CD4-positive, alpha-beta T cell (primary cell): ENCODE measurements at regions not wholly inside any gene's neighbourhood (a gene's known extent, or its start where the extent isn't known, plus 50 kb on each side); places are given as distances from the start of the nearest gene placed in this dataset.

Experiments
- ATAC-seq: fragments of 200-7000 bp; cut with Tn5 transposase; one replicate; pipeline ENCODE4 v1.10.0; 2022; ENCODE audit warnings: mild to moderate bottlenecking; ENCODE audit not compliant: poor library complexity
- CTCF ChIA-PET: fragments of 350-600 bp; sonication (Branson Sonifier 250); formaldehyde crosslinking; loops from one replicate; lab custom pipeline; 2021; ENCODE audit warnings: antibody characterized with exemption, inconsistent platforms; lab: Charles Lee
- POLR2A ChIA-PET: fragments of 350-600 bp; sonication (Branson Sonifier 250); formaldehyde crosslinking; loops from one replicate; lab custom pipeline; 2021; ENCODE audit warnings: antibody characterized with exemption, inconsistent platforms; lab: Charles Lee
- DNase-seq, 14 experiments: peaks; one replicate each; pipeline ENCODE4 v3.0.0-alpha.2; 2013 to 2020; ENCODE audit warnings: mixed read lengths in 2 of 14
- H3K27ac ChIP-seq, 2 donors: one replicate each; pipeline versions ENCODE4 v1.5.1 to v1.7.0; 2013; ENCODE audit warnings: low read length in 2 of 2, low read depth in 1 of 2, mild to moderate bottlenecking in 1 of 2
- H3K27me3 ChIP-seq, 2 experiments: 1 replicate in 1 of 2; 2 replicates in 1 of 2; pipeline versions ENCODE4 v1.6.1 to v1.7.0; 2013; ENCODE audit warnings: low read length in 2 of 2, control low read depth in 1 of 2, mild to moderate bottlenecking in 1 of 2, moderate library complexity in 1 of 2; ENCODE audit not compliant: insufficient read depth in 2 of 2, control insufficient read depth in 1 of 2
- H3K36me3 ChIP-seq: one replicate; pipeline ENCODE4 v1.6.1; 2013; ENCODE audit warnings: low read length, control low read depth; ENCODE audit not compliant: insufficient read depth
- H3K4me1 ChIP-seq: one replicate; pipeline ENCODE4 v1.6.1; 2013; ENCODE audit warnings: low read length, control low read depth; ENCODE audit not compliant: insufficient read depth
- H3K4me3 ChIP-seq: one replicate; pipeline ENCODE4 v1.5.1; 2013; ENCODE audit warnings: mild to moderate bottlenecking, low read length, moderate library complexity
- H3K9me3 ChIP-seq, 2 experiments: 1 replicate in 1 of 2; 2 replicates in 1 of 2; pipeline versions ENCODE4 v1.6.1 to v1.7.0; 2013; ENCODE audit warnings: low read length in 2 of 2, mild to moderate bottlenecking in 2 of 2, control low read depth in 1 of 2, moderate library complexity in 1 of 2; ENCODE audit not compliant: control insufficient read depth in 1 of 2, insufficient read depth in 1 of 2
- H3K27ac Mint-ChIP-seq: one replicate; pipeline ENCODE4 v1.8.0; 2020; ENCODE audit warnings: mixed read lengths
- H3K27me3 Mint-ChIP-seq: one replicate; pipeline ENCODE4 v1.8.0; 2021; ENCODE audit warnings: mixed read lengths
- H3K36me3 Mint-ChIP-seq: one replicate; pipeline ENCODE4 v1.8.0; 2021; ENCODE audit warnings: low read depth, mixed read lengths
- H3K4me1 Mint-ChIP-seq: one replicate; pipeline ENCODE4 v1.8.0; 2021; ENCODE audit warnings: low read depth, mixed read lengths
- H3K4me3 Mint-ChIP-seq: one replicate; pipeline ENCODE4 v1.8.0; 2020; ENCODE audit warnings: mild to moderate bottlenecking, mixed read lengths
- H3K9me3 Mint-ChIP-seq: one replicate; pipeline ENCODE4 v1.8.0; 2020; ENCODE audit warnings: mixed read lengths
- CTCF ChIP-seq: fragments of 200-600 bp; IDR thresholded peaks from one replicate; pipeline ENCODE4 v1.8.0; 2022; ENCODE audit warnings: antibody characterized with exemption, mild to moderate bottlenecking
- intact Hi-C, 2 experiments: fragments of 100-400 bp; cut with DNase I in 1 of 2; cut with micrococcal nuclease in 1 of 2; formaldehyde crosslinking; loops; one replicate each; pipeline versions ENCODE4 v1.15.1 to v1.9.0; 2023 to 2025; cut with DNase I, micrococcal nuclease

DNA sequence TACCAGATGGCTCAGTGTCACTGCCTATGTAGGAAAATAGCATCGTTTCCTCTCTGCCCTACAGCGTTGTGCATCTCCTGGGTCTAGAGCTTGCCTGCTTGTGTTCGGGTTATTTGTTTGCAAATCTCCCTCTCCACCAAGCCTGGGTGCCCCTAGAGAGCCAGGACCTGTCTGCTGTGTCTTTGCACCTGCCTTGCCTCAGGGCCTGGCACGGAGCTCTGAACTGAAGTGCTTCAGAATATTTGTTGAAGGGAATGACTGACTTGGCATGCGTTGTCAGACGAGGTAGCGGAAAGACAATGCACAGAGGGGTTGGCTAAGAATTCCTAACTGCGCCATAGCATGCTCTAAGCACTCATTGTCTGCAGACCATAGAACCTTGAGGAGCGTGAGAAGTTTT, 263.4 kb downstream of the FGF9 start:
- no peaks in the 10 kb centered on the region for H3K4me1 Mint-ChIP-seq
- H3K4me3 ChIP-seq, result no peak overlapping the region
- H3K4me1 ChIP-seq, result no peaks in the 10 kb centered on the region
- H3K4me3 Mint-ChIP-seq, result no peak overlapping the region
- no peak for ATAC-seq
- H3K27ac ChIP-seq, result no peak overlapping the region
- ChIA-PET CTCF (no interaction called here), POLR2A (no interaction called here)
- H3K36me3 Mint-ChIP-seq, result no peaks in the 10 kb centered on the region
- DNase-seq, result no peak
- H3K27me3 Mint-ChIP-seq, result peaks cover 4% of the 10 kb centered on the region
- intact Hi-C loops, result no loop called here
- TF ChIP-seq CTCF, result no peak
- peaks cover 0 to 7% of the 10 kb centered on the region in 2 experiments for H3K9me3 ChIP-seq
- H3K9me3 Mint-ChIP-seq, result no peaks in the 10 kb centered on the region
- H3K27me3 ChIP-seq, result no peaks in the 10 kb centered on the region
- no peak overlapping the region for H3K27ac Mint-ChIP-seq
- H3K36me3 ChIP-seq, result no peaks in the 10 kb centered on the region

DNA sequence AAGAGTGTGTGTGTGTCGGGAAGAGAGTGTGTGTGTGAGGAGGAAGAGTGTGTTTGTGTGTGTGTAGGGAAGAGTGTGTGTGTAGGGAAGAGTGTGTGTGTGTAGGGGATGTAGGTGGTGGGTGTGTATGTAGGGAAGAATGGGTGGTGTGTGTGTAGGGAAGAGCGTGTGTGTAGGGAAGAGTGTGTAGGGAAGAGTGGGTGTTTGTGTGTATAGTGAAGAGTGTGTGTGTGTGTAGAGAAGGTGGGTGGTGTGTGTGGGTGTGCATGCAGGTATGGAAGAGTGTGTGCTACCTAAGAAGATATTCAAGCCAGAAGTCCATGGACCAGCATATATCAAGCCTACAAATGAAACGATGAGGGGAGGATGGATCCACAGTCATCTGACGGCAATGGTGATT, 265.8 kb downstream of the FGF9 start:
- Histone ChIP-seq H3K9me3 (peaks cover 0 to 7% of the 10 kb centered on the region in 2 experiments), H3K27me3 (no peaks in the 10 kb centered on the region), H3K36me3 (no peaks in the 10 kb centered on the region), H3K4me3 (no peak overlapping the region), H3K27ac (no peak overlapping the region), H3K4me1 (no peaks in the 10 kb centered on the region)
- Mint-ChIP-seq H3K4me3 (no peak overlapping the region), H3K36me3 (no peaks in the 10 kb centered on the region), H3K27me3 (peaks cover 4% of the 10 kb centered on the region), H3K27ac (no peak overlapping the region), H3K9me3 (no peaks in the 10 kb centered on the region), H3K4me1 (no peaks in the 10 kb centered on the region)
- ATAC-seq (no peak), DNase-seq (no peak)
- TF ChIP-seq CTCF, result no peak
- ChIA-PET POLR2A (no interaction called here), CTCF (no interaction called here)
- intact Hi-C loops, result no loop called here

GRCh38 chr13:21938168-21938567, 267.3 kb downstream of the FGF9 start:
- H3K36me3 ChIP-seq, result no peaks in the 10 kb centered on the region
- intact Hi-C loops, result no loop called here
- no peak for TF ChIP-seq CTCF
- DNase-seq (no peak), ATAC-seq (no peak)
- ChIA-PET CTCF (no interaction called here), POLR2A (no interaction called here)
- H3K27ac ChIP-seq, result no peak overlapping the region
- no peaks in the 10 kb centered on the region for H3K9me3 Mint-ChIP-seq
- H3K4me3 Mint-ChIP-seq, result no peak overlapping the region
- H3K27me3 Mint-ChIP-seq, result peaks cover 4% of the 10 kb centered on the region
- no peak overlapping the region for H3K27ac Mint-ChIP-seq
- H3K36me3 Mint-ChIP-seq, result no peaks in the 10 kb centered on the region
- H3K27me3 ChIP-seq, result no peaks in the 10 kb centered on the region
- no peaks in the 10 kb centered on the region for H3K4me1 ChIP-seq
- no peak overlapping the region for H3K4me3 ChIP-seq
- H3K9me3 ChIP-seq, result peaks cover 0 to 7% of the 10 kb centered on the region in 2 experiments
- H3K4me1 Mint-ChIP-seq, result no peaks in the 10 kb centered on the region
